AG04450 (cell line): ENCODE measurements at regions not wholly inside any gene's neighbourhood (a gene's known extent, or its start where the extent isn't known, plus 50 kb on each side); places are given as distances from the start of the nearest gene placed in this dataset.

Experiments
- CTCF ChIA-PET: fragments of 300-600, 350-600 bp; formaldehyde crosslinking; extraction: SDS; loops from one replicate; lab custom pipeline; 2022; ENCODE audit warnings: antibody characterized with exemption, inconsistent platforms; lab: Charles Lee
- POLR2A ChIA-PET: fragments of 350-600 bp; formaldehyde crosslinking; extraction: SDS; loops from one replicate; lab custom pipeline; 2021; ENCODE audit warnings: antibody characterized with exemption, inconsistent platforms; lab: Yijun Ruan, JAX
- DNase-seq: peaks from one replicate; pipeline ENCODE4 v3.0.0-alpha.2; 2011; ENCODE audit warnings: low read depth, low spot score
- H3K27ac ChIP-seq: one replicate; pipeline ENCODE4 v1.5.1; 2012; ENCODE audit warnings: low read depth, low read length, control low read depth
- H3K27me3 ChIP-seq: one replicate; pipeline ENCODE4 v1.6.0; 2012; ENCODE audit warnings: low read length; ENCODE audit not compliant: control insufficient read depth, insufficient read depth
- H3K4me3 ChIP-seq: 2 replicates; pipeline ENCODE4 v1.5.1; 2011; ENCODE audit warnings: mild to moderate bottlenecking, low read depth, low read length, control low read depth
- H3K9me3 ChIP-seq: 2 replicates; pipeline ENCODE4 v1.5.1; 2012; ENCODE audit warnings: low read length; ENCODE audit not compliant: control insufficient read depth, insufficient read depth
- CTCF ChIP-seq: IDR thresholded peaks from 2 replicates; pipeline ENCODE4 v1.5.1; 2011; ENCODE audit warnings: low read depth, low read length, control low read depth, inconsistent platforms

DNA sequence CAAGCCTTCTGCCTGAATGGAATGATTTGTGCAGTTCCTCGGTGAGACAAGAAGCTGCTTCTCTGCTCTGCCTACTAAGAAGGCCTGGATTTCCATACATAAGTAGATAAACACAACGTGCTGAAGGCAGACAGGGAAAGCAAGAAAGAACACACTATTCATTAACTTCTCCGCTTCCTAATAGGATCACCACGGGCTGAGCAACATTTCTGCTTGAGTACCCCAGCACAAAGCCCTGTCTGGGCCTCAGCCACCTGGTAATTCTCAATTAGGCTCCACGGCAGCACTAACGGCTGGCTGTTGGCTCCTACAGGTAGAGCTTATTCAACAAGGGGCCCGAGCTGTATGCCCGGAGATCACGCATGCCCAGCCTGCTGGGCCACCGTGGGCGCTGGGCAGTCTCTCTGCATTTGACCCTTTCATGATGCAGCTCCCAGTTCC is 1156.6 kb downstream of the TBC1D22A start:
- TF ChIP-seq CTCF: no peak
- Histone ChIP-seq H3K27ac (no peak overlapping the region), H3K4me3 (no peak overlapping the region), H3K9me3 (peaks cover 72% of the 10 kb centered on the region), H3K27me3 (no peaks in the 10 kb centered on the region)
- CTCF ChIA-PET: no interaction called here
- POLR2A ChIA-PET: no interaction called here
- DNase-seq: no peak

DNA sequence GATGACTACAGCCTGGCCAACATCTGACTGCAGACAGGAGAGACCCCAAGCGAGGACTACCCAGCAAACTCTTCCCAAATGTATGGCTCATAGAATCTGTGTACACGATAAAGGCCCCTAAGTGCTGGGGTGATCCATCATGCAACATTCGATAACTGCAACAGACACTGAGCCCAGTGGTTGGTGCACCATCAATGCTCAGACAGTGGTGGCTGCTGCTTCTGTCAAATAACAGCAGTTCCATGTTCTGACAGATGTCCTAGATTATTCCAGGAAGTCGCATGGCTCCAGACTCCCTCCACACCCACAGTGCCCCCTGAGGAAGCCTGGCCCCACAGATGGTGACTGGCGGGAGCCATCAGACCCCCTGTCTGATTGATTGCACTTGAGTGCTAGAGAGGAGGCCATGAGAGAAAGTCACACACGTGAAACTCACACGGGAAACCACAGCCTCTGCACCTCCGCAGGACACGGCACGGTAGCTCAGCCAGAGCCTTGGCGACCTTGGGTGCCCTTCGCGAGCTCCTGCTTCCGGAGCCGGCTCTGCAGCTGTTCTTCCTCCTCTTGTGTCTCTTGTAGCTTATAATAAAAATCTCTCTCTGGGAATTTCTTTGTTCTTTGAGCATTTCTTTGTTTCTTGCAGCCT is 1155.9 kb downstream of the TBC1D22A start:
- ChIA-PET CTCF (no interaction called here), POLR2A (no interaction called here)
- TF ChIP-seq CTCF: no peak
- Histone ChIP-seq H3K4me3 (no peak overlapping the region), H3K27me3 (no peaks in the 10 kb centered on the region), H3K9me3 (peaks cover 71% of the 10 kb centered on the region), H3K27ac (no peak overlapping the region)
- DNase-seq: no peak

DNA sequence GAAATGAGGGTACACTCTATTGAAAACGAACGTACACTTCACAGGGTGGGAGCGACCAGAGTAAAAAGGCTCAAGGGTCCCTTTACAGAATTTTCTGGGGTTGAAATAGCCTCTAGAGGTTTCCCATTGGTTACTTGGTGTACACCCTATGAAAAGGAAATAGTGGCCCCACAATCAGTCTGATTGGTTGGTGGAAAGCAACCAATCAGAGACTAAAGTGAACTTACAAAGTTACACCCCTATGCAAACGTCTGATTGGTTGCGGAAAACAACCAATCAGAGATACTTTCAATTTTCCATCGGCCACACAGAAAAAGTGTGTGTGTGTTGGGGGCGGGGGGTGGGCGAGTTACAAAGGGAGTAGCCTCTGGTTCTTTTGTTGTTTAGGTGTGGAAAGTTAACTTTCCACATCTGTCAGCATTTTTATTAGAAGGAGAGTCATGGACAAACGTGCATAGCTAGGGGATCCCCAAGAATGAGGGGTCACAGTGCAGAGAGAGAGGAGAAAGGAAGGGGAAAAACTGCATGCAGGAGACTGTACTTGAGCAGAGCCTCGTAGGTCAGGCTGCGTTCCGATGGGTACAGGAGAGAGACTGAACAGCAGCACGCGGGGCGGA is 1152.1 kb downstream of the TBC1D22A start:
- no peak for TF ChIP-seq CTCF
- CTCF ChIA-PET: no interaction called here
- no peak for DNase-seq
- H3K27me3 ChIP-seq: no peaks in the 10 kb centered on the region
- no peak overlapping the region for H3K4me3 ChIP-seq
- POLR2A ChIA-PET: no interaction called here
- H3K27ac ChIP-seq: no peak overlapping the region
- H3K9me3 ChIP-seq: peaks cover 49% of the 10 kb centered on the region

DNA sequence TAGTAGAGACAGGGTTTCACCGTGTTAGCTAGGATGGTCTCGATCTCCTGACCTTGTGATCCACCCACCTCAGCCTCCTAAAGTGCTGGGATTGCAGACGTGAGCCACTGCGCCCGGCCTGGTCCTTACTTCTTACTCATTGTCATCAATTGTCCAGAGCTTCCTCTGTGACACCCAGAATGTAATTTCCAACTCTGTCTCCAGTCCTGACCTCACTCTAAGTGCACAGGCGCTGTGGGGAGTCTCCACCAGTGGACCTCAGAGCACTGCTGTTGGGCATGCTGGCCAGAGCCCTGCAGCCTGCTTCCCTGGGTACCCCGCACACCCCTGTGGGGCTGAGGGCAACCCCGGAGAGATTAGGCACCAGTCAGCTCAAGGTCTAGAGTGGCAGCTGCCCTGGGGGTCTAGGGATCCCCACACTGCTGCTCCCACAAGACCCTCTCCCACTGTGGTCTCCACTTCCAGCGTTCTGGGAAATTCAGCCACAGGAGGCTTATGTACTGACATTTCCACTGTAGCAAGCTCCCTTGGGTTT is 1140.3 kb downstream of the TBC1D22A start:
- no peak for TF ChIP-seq CTCF
- ChIA-PET POLR2A (no interaction called here), CTCF (no interaction called here)
- DNase-seq: no peak
- Histone ChIP-seq H3K27ac (no peak overlapping the region), H3K27me3 (no peaks in the 10 kb centered on the region), H3K4me3 (no peak overlapping the region), H3K9me3 (peaks cover 32% of the 10 kb centered on the region)

DNA sequence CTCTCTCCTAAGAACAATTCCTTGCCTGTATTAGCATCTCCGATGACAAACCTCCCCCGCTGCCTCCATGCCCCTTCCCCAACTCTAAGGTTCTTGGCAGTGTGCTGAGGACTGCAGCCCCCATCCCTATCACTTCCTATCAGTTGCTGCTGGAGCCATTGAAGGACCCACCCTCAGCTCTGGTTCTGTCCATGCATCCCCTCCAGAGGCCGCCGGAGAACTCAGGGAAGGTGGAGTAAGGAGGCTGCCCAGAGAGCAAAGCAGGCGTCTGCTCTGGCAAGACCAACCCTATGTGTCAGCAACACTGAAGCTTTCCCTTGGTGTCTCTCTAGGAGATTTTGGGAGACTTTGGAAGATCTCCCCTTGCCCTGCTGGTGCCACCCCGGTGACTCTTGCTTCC is 1139.5 kb downstream of the TBC1D22A start:
- ChIA-PET POLR2A (no interaction called here), CTCF (no interaction called here)
- H3K4me3 ChIP-seq: no peak overlapping the region

More for the DNA sequence above, 1139.5 kb downstream of the TBC1D22A start:
- H3K27me3 ChIP-seq: no peaks in the 10 kb centered on the region
- H3K9me3 ChIP-seq: peaks cover 32% of the 10 kb centered on the region
- DNase-seq: no peak
- H3K27ac ChIP-seq: no peak overlapping the region
- no peak for TF ChIP-seq CTCF
